Osteocyte (in vitro differentiated cells): ENCODE measurements at regions not wholly inside any gene's neighbourhood (a gene's known extent, or its start where the extent isn't known, plus 50 kb on each side); places are given as distances from the start of the nearest gene placed in this dataset.

Experiments used
- DNase-seq: peaks from one replicate; pipeline ENCODE4 v3.0.0; 2021; ENCODE audit warnings: mixed read lengths; ENCODE audit not compliant: unreplicated experiment; ENCODE audit errors: extremely low spot score
- H3K27ac Mint-ChIP-seq: one replicate; pipeline ENCODE4 v1.8.0; 2021; ENCODE audit warnings: mild to moderate bottlenecking, mixed read lengths; ENCODE audit not compliant: unreplicated experiment
- H3K27me3 Mint-ChIP-seq: one replicate; pipeline ENCODE4 v1.8.0; 2021; ENCODE audit warnings: mixed read lengths; ENCODE audit not compliant: unreplicated experiment
- H3K36me3 Mint-ChIP-seq: one replicate; pipeline ENCODE4 v1.8.0; 2021; ENCODE audit warnings: mixed read lengths; ENCODE audit not compliant: unreplicated experiment
- H3K4me1 Mint-ChIP-seq: one replicate; pipeline ENCODE4 v1.8.0; 2021; ENCODE audit warnings: mixed read lengths; ENCODE audit not compliant: unreplicated experiment
- H3K4me3 Mint-ChIP-seq: one replicate; pipeline ENCODE4 v1.8.0; 2021; ENCODE audit warnings: mild to moderate bottlenecking, moderate library complexity, mixed read lengths; ENCODE audit not compliant: unreplicated experiment
- H3K9me3 Mint-ChIP-seq: one replicate; pipeline ENCODE4 v1.8.0; 2021; ENCODE audit warnings: mixed read lengths; ENCODE audit not compliant: unreplicated experiment
- TF ChIP-seq, protein P1 (sequence below): fragments of 200-600 bp; sonication (generic); IDR thresholded peaks from 2 replicates; pipeline ENCODE4 v1.5.0; 2021; ENCODE audit warnings: antibody characterized with exemption, mild to moderate bottlenecking, moderate library complexity

DNA sequence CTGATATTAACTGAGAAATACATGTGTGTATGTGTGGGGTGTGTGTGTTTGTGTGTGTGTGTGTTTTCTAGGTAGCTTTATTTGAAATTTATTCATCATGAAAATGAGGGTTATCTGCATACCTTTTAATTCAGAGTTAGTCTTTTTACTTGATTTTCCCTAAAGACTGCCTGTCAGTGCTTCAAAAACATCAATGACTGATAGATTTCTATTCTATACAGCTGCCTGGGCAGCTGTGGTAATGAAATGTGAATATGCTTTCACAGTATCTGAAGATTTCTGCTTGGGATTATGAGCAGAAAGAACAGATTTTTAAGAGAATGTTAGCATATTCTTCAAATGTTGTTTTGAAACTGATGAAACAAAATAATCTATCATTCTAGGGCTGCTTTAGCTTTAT, 119.7 kb upstream of the ZRANB2 start:
- Mint-ChIP-seq H3K27me3 (peaks cover 3% of the 10 kb centered on the region), H3K9me3 (no peaks in the 10 kb centered on the region), H3K4me3 (no peak overlapping the region), H3K36me3 (no peaks in the 10 kb centered on the region), H3K27ac (no peak overlapping the region), H3K4me1 (no peaks in the 10 kb centered on the region)
- TF ChIP-seq, protein P1, sequence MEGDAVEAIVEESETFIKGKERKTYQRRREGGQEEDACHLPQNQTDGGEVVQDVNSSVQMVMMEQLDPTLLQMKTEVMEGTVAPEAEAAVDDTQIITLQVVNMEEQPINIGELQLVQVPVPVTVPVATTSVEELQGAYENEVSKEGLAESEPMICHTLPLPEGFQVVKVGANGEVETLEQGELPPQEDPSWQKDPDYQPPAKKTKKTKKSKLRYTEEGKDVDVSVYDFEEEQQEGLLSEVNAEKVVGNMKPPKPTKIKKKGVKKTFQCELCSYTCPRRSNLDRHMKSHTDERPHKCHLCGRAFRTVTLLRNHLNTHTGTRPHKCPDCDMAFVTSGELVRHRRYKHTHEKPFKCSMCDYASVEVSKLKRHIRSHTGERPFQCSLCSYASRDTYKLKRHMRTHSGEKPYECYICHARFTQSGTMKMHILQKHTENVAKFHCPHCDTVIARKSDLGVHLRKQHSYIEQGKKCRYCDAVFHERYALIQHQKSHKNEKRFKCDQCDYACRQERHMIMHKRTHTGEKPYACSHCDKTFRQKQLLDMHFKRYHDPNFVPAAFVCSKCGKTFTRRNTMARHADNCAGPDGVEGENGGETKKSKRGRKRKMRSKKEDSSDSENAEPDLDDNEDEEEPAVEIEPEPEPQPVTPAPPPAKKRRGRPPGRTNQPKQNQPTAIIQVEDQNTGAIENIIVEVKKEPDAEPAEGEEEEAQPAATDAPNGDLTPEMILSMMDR: no peak
- no peak for DNase-seq

DNA sequence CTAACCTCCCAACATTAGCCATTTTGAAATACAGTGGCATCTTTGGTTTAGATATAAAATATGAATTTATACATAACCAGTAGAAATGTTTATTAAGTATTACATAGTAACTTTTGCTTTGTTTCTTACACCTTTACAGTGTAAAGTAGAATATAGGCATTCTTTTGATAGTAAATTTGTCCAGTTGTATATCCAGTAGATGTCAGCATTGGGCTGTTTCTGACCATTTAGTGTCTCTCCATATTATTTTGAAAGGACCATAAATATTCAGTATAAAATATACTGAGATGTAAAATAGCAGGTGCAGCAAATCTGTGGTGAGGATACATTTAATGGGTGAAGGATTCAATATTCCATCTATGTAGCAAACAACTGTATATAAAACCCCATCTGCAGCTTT, 115.8 kb upstream of the ZRANB2 start:
- Mint-ChIP-seq H3K4me3 (no peak overlapping the region), H3K27me3 (peaks cover 3% of the 10 kb centered on the region), H3K4me1 (no peaks in the 10 kb centered on the region), H3K9me3 (no peaks in the 10 kb centered on the region), H3K27ac (no peak overlapping the region), H3K36me3 (no peaks in the 10 kb centered on the region)
- TF ChIP-seq, protein P1: peak; percentile 44
- DNase-seq: no peak

DNA sequence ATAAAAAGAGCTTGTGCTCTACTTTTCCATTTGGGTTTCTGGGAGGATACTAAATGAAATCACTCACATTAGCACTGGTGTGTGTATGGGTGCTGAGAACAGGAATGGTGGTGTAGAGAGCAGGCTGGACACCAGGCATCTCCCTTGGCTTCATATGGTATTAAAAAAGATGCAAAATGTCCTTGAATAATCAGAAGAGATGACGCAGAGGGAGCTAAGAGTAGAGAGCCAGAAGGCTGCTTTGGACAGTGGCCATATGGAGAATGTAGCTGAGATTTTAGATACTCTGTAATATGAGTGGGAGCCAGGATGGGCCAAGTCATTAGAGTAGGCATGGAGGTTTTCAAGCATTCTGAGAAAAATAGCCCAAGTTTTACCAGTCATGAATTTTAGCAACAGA, 112.3 kb upstream of the ZRANB2 start:
- Mint-ChIP-seq H3K36me3 (no peaks in the 10 kb centered on the region), H3K27ac (no peak overlapping the region), H3K9me3 (no peaks in the 10 kb centered on the region), H3K4me1 (no peaks in the 10 kb centered on the region), H3K4me3 (no peak overlapping the region), H3K27me3 (peaks cover 2% of the 10 kb centered on the region)
- DNase-seq: no peak
- TF ChIP-seq, protein P1: no peak

DNA sequence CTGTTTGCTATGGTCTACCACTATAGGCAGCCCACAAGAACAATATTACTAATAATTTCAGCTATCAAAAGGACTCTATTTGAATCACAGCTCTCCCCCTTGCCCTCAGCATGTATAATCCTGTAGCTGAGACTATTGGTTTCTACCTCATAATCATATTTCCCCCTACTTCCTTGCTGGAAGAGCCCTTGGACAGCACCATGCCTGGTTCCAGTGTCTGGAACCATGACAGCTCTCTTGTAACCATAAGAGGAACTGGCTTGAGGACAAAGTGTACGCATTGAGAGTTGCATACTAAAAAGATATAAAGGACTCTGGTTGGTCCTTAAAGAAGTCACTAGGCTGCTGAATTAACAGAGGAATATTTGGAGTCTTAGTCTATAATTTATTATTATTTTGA, 110.7 kb upstream of the ZRANB2 start:
- Mint-ChIP-seq H3K36me3 (no peaks in the 10 kb centered on the region), H3K4me3 (no peak overlapping the region), H3K9me3 (no peaks in the 10 kb centered on the region), H3K27ac (no peak overlapping the region), H3K27me3 (peaks cover 2% of the 10 kb centered on the region), H3K4me1 (no peaks in the 10 kb centered on the region)
- DNase-seq: no peak
- TF ChIP-seq, protein P1: no peak

DNA sequence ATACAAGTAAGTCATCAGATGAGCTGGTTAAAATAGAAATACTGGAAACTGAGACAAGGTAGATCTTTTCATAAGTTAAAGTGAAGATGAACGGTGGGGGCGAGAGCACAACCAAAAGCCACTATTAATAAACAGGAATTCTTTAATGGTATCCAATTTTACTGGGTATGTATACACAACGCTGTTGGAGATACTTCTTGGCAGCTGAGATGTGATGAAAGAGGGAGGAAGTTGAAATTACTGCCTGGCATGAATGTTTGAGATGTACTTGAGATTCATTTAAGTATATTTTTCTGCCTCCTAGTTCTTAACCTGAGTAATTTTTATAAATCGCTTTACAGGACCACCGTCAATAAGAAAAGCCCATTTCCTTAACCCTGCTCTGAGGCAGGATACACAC, 110.0 kb upstream of the ZRANB2 start:
- Mint-ChIP-seq H3K4me1 (no peaks in the 10 kb centered on the region), H3K27me3 (peaks cover 2% of the 10 kb centered on the region), H3K9me3 (no peaks in the 10 kb centered on the region), H3K27ac (no peak overlapping the region), H3K4me3 (no peak overlapping the region), H3K36me3 (no peaks in the 10 kb centered on the region)
- TF ChIP-seq, protein P1: no peak
- no peak for DNase-seq
